Keratinocyte (primary cell): ENCODE measurements at regions not wholly inside any gene's neighbourhood (a gene's known extent, or its start where the extent isn't known, plus 50 kb on each side); places are given as distances from the start of the nearest gene placed in this dataset.
"Not testable (repeated sequence)": the region's sequence is repeated elsewhere in the genome, so short reads cannot be mapped to it uniquely, and the experiment has no call there.

ENCODE experiments used
- DNase-seq: peaks from one replicate; pipeline ENCODE4 v3.0.0-alpha.2; 2011; ENCODE audit warnings: low read depth, missing footprints, low spot score
- FAIRE-seq: peaks from 2 replicates; lab custom pipeline; 2011; peaks lifted over from hg19 to GRCh38; lab: Jason Lieb, UNC
- H2AFZ ChIP-seq: 2 replicates; pipeline ENCODE4 v1.6.0; 2012; ENCODE audit warnings: low read length, control low read depth, inconsistent platforms; ENCODE audit not compliant: control insufficient read depth
- H3K27ac ChIP-seq: 2 replicates; pipeline ENCODE4 v1.5.1; 2011; ENCODE audit warnings: low read length; ENCODE audit not compliant: control insufficient read depth, insufficient read depth
- H3K27me3 ChIP-seq: 3 replicates; pipeline ENCODE4 v1.6.0; 2011; ENCODE audit warnings: low read length; ENCODE audit not compliant: control insufficient read depth, insufficient read depth; ENCODE audit errors: extremely low read depth
- H3K36me3 ChIP-seq, 2 experiments: 2 replicates in 1 of 2; 3 replicates in 1 of 2; pipeline ENCODE4 v1.5.1; 2011; ENCODE audit warnings: low read length in 2 of 2, mild to moderate bottlenecking in 1 of 2; ENCODE audit not compliant: control insufficient read depth in 2 of 2, insufficient read depth in 2 of 2; ENCODE audit errors: extremely low read depth in 1 of 2
- H3K4me1 ChIP-seq: 3 replicates; pipeline ENCODE4 v1.5.1; 2011; ENCODE audit warnings: low read length; ENCODE audit not compliant: control insufficient read depth, insufficient read depth; ENCODE audit errors: extremely low read depth
- H3K4me2 ChIP-seq: 3 replicates; pipeline ENCODE4 v1.6.0; 2011; ENCODE audit warnings: low read depth, low read length; ENCODE audit not compliant: control insufficient read depth, insufficient read depth; ENCODE audit errors: extremely low read depth
- H3K4me3 ChIP-seq, 3 experiments: fragments of 200-600 bp in 1 of 3; sonication (generic) in 1 of 3; 2 replicates in 2 of 3; 3 replicates in 1 of 3; pipeline ENCODE4 v1.5.1; 2011 to 2016; ENCODE audit warnings: low read length in 3 of 3, mild to moderate bottlenecking in 3 of 3, control low read depth in 2 of 3, inconsistent platforms in 1 of 3, low read depth in 1 of 3, mixed read lengths in 1 of 3, mixed run types in 1 of 3, moderate library complexity in 1 of 3; ENCODE audit not compliant: control insufficient read depth in 2 of 3, insufficient read depth in 2 of 3; ENCODE audit errors: extremely low read depth in 1 of 3
- H3K79me2 ChIP-seq: 2 replicates; pipeline ENCODE4 v1.6.0; 2012; ENCODE audit warnings: low read length; ENCODE audit not compliant: control insufficient read depth, insufficient read depth
- H3K9ac ChIP-seq: 3 replicates; pipeline ENCODE4 v1.6.0; 2011; ENCODE audit warnings: low read length; ENCODE audit not compliant: control insufficient read depth, insufficient read depth; ENCODE audit errors: extremely low read depth
- H3K9me1 ChIP-seq: 3 replicates; pipeline ENCODE4 v1.6.0; 2011; ENCODE audit warnings: low read length; ENCODE audit not compliant: control insufficient read depth, insufficient read depth; ENCODE audit errors: extremely low read depth
- H3K9me3 ChIP-seq: 2 replicates; pipeline ENCODE4 v1.5.1; 2012; ENCODE audit warnings: low read depth, low read length; ENCODE audit not compliant: control insufficient read depth
- H4K20me1 ChIP-seq: 3 replicates; pipeline ENCODE4 v1.6.0; 2011; ENCODE audit warnings: low read length; ENCODE audit not compliant: control insufficient read depth, insufficient read depth; ENCODE audit errors: extremely low read depth
- dilution Hi-C: fragments of 300-500 bp; cut with MboI; formaldehyde crosslinking; loops from one replicate; pipeline ENCODE4 v1.7.0; 2020; ENCODE audit warnings: low sequenced_read_pairs; ENCODE audit not compliant: extremely low pct_ligation_motif_present

DNA sequence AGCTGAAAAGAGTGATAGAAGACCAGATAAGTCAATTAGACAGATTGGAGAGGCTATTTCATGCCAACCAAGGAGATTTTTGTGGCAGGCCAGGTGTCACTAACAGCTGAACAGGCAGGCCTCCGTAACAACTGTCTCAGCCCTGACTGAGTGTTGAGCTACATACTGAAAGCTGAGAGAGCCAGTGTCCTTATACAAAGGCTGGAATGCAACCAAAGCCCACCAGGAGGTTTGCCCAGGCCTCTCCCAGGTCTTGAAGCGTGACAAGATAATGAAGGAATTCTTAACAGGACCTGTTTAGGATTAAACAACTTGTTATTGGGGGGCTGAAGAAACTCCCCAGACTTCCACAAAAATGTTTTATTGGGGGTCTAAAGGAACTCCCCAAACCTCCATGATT, 290.2 kb upstream of the FRG1 start:
- FAIRE-seq, H3K27me3 ChIP-seq, H3K4me2 ChIP-seq, H3K4me3 ChIP-seq, dilution Hi-C loops, H3K4me1 ChIP-seq, H3K9ac ChIP-seq, DNase-seq, H3K79me2 ChIP-seq, H3K9me1 ChIP-seq, H3K36me3 ChIP-seq, H3K27ac ChIP-seq, H4K20me1 ChIP-seq, H3K9me3 ChIP-seq, H2AFZ ChIP-seq: not testable (repeated sequence)

DNA sequence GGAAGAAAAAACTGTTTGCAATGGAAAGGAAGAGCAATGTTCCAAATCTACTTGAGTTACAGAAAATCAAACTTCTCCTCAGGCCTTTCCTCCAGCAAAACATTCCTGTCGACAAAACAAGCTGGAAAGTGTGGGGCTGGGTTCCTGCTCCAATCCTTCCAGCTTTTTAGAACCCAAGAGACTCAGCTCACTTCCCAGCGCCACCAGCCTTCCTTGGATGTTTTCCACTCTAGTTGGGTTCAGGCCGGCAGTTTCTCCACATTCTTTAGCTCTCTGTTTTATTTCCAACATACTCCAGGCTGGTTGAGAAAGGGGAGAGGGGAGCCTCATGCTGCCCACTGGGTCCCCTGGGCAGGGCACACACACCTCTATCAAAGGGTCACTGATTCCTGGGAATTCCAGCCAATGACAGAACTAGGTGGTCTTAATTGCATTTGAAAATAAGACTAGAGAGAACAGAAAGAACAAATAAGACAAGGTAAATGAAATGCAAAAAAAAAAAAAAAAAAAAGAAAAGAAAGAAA, 287.5 kb upstream of the FRG1 start:
- H3K79me2 ChIP-seq, H3K27ac ChIP-seq, FAIRE-seq, H3K4me2 ChIP-seq, H3K4me1 ChIP-seq, H4K20me1 ChIP-seq, dilution Hi-C loops, H3K9me3 ChIP-seq, H3K27me3 ChIP-seq, DNase-seq, H2AFZ ChIP-seq, H3K4me3 ChIP-seq, H3K9ac ChIP-seq, H3K9me1 ChIP-seq, H3K36me3 ChIP-seq: not testable (repeated sequence)

DNA sequence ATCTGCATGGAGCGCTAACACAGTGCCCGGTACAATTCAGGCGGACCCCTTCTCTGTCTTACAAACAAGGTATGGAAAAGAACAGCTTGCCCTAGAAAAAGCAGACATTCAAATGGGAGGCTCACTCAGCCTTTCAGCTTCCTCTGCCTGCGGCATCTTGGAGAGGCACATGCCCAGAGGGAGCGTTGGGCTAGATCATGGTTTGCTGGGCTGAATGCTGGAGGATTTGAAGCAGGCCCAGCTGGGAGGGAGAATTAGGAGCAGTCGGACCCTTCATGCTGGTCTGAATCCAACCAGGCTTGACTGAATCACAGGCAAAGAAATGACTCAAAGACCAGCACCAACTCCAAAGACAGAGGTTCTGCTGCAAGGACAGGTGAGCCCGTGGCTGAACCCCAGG, 286.7 kb upstream of the FRG1 start:
- H3K9me3 ChIP-seq, H3K36me3 ChIP-seq, H3K4me2 ChIP-seq, H4K20me1 ChIP-seq, DNase-seq, H3K4me3 ChIP-seq, dilution Hi-C loops, H2AFZ ChIP-seq, H3K9me1 ChIP-seq, H3K27ac ChIP-seq, H3K79me2 ChIP-seq, H3K27me3 ChIP-seq, H3K4me1 ChIP-seq, FAIRE-seq, H3K9ac ChIP-seq: not testable (repeated sequence)

DNA sequence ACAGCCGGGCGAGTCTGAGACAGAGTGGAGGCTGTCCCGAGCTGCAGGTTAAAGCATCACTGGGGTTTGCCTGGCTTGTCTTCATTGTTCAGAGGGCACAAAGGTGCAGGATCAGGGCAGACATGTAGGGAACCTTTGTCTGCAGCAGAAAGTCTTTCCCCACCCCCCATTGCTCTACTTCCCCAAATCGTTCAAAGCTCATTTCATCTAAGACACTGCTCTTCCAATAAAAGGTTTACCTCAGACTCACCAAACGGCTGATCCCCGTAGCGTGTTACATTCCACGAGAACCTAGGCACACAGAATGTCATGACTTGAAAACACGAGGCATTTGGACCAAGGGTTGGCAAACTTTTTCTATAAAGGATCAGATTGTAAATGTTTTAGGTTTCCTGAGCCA, 286.3 kb upstream of the FRG1 start:
- H3K36me3 ChIP-seq, FAIRE-seq, H3K9ac ChIP-seq, H4K20me1 ChIP-seq, H3K27ac ChIP-seq, dilution Hi-C loops, H3K9me1 ChIP-seq, H3K4me1 ChIP-seq, H3K9me3 ChIP-seq, H2AFZ ChIP-seq, H3K4me3 ChIP-seq, H3K4me2 ChIP-seq, H3K27me3 ChIP-seq, DNase-seq, H3K79me2 ChIP-seq: not testable (repeated sequence)

DNA sequence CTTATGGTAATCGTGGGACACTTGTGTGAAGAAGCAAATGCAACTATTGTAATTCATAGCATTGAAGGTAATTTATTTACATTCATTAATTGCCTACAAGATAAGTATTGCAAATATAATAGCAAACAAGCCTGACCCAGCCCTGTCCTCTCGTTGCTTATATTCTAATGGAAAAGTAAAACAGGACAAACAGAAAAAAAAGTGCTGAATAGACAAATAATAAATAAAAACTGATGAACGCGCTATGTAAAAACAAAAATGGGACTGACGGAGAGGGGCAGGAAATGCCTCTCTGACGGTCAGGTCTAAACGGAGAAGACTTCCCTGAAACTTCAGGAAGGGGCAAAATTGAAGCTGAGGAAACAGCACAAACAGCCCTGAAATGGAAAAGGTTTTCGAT, 284.9 kb upstream of the FRG1 start:
- H2AFZ ChIP-seq, H3K4me1 ChIP-seq, H3K9ac ChIP-seq, dilution Hi-C loops, H3K36me3 ChIP-seq, H3K9me1 ChIP-seq, H4K20me1 ChIP-seq, FAIRE-seq, H3K4me2 ChIP-seq, H3K9me3 ChIP-seq, DNase-seq, H3K27ac ChIP-seq, H3K27me3 ChIP-seq, H3K79me2 ChIP-seq, H3K4me3 ChIP-seq: not testable (repeated sequence)
